ENCODE measurements at regions not wholly inside any gene's neighbourhood (a gene's known extent, or its start where the extent isn't known, plus 50 kb on each side); places are given as distances from the start of the nearest gene placed in this dataset.

DNA sequence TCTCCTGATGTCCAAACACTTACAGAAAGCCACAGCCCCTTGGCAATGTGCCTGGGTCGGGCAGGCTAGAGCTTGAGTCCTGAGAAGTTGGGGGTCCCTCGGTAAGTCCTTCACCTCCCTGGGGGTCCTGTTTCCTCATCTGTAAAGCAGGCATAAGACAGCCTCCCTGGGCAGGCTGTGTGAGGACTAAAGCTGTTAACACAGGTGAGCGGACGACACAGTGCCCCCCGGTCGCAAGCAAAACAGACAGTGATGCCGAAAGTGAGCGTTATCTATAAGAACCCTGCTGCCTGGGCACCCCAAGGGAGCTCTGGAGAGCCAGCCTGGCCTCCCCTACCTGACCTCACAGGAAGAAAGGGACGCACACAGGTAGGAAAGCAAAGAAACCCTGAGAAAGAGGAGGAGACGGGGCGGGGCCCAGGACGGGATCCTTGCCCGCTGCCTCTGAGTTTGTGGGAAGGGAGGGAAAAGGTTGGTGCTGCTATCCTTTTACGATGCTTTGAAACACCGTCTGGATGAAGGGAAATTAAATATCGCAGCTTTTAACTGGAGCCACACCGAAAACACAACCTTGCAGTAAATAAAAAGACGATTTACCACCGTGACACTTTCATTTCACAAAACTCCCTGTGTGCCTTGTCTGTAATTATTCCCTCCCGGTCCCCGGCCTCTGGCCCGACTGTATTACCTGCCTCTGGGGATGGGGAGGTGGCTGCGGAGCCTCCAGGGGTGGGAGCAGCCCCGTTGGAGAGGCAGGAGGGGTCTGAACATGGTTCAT, 67.1 kb downstream of the ENGASE start:
- DNase-seq, result no peak

DNA sequence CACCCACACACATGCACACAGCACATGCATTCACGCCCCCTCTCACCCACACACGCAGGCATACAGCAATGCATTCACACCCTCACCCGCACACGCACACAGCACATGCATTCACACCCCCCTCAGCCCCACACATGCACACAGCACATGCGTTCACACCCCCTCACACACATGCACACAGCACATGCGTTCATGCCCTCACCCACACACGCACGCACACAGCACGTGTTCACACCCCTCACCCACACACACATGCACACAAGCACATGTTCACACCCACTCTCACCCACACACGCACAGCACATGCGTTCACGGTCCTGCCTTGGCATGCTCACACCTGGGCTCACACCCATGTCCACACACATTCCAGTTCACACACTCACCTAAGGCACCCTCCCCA, 64.2 kb downstream of the ENGASE start:
- DNase-seq, result no peak

DNA sequence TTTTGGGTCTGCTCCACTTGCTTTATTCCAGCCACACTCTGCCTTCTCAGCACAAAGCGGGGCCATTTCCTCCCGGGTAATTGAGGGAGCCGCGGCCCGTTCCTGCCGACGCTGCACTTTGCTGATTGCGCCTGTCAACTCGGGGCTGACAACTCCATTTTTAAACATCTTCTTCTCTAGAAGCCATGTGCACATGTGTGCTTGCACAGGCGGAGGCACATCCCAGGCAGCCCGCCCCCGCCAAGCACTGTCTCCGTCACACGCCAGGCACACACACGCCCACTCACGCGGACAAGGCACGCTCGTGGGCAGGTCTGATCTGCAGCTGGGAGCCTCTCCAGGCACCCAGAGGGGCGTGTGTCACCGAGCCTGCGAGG, 63.2 kb downstream of the ENGASE start:
- no peak for DNase-seq

DNA sequence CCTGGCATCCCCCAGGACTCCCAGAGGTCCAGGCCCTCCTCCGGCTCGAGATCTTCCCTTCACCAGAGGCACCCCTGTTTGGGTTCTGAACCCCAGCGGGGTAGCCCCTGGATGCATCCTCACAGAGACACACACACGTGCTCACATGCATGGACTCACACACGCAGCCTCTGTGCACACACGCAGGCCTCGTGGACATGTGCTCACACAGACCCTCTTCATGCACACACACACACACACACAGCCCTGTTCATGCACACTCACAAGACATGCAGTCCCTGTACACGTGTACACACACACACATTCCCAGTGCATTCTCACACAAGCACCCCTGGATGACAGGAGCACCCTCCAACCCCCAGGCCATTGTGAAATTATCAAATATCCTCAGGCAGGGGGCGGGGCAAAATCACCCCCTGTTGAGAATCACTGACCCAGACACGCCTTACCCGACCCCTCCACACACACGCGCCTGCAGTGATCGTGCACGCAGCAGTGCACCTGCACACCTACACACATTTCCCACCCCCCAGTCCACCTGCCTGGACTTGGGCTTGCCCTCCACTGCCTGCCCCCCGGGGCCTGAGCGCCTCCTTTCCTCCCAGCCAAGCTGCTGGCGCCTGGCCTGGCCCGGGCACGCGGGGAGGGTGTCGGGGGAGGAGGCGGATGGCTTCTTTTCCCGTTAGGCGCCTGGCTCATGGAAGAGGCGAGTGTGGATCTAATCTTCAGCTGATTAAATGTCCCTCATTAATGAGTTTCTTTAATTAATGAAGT, 62.6 kb downstream of the ENGASE start:
- DNase-seq, result no peak

DNA sequence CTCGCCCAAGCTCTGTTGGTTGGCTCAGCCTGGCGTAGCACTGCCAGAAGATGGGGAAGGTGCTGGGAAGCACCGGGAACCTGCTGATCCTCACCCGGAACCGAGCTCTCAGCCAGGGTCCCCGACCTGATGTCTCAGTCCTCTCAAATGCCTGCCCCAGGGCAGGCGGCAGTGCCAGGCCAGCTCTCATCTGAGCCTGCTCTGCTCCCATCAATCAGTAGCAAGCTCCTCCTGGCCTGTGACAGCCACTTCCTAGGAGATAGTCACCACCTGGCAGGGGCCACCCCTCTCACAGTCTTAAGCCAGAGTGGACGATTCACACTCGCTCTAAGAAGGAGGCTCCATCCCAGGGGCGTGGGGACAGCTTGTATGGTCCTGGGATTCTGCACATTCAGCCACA, 62.0 kb downstream of the ENGASE start:
- DNase-seq, result no peak
